Bronchial epithelial cell (primary cell): ENCODE measurements at regions not wholly inside any gene's neighbourhood (a gene's known extent, or its start where the extent isn't known, plus 50 kb on each side); places are given as distances from the start of the nearest gene placed in this dataset.

Source experiments
- DNase-seq: peaks from one replicate; pipeline ENCODE4 v3.0.0-alpha.2; 2010; ENCODE audit warnings: low read depth
- FAIRE-seq: peaks from 2 replicates; lab custom pipeline; 2011; peaks lifted over from hg19 to GRCh38; lab: Jason Lieb, UNC
- H3K27me3 ChIP-seq: 2 replicates; pipeline ENCODE4 v1.5.1; 2011; ENCODE audit warnings: low read length; ENCODE audit not compliant: control insufficient read depth, insufficient read depth
- H3K36me3 ChIP-seq: 2 replicates; pipeline ENCODE4 v1.5.1; 2011; ENCODE audit warnings: low read length; ENCODE audit not compliant: control insufficient read depth, insufficient read depth
- H3K4me3 ChIP-seq: 2 replicates; pipeline ENCODE4 v1.5.1; 2011; ENCODE audit warnings: mild to moderate bottlenecking, low read depth, low read length, control low read depth
- CTCF ChIP-seq: IDR thresholded peaks from 2 replicates; pipeline ENCODE4 v1.5.1; 2011; ENCODE audit warnings: mild to moderate bottlenecking, moderate library complexity, low read length, control low read depth, inconsistent platforms; ENCODE audit not compliant: insufficient read depth, severe bottlenecking

GRCh38 chr11:44376423-44376822 is 66.5 kb upstream of the ALX4 start:
- H3K27me3 ChIP-seq = no peaks in the 10 kb centered on the region
- H3K36me3 ChIP-seq = no peaks in the 10 kb centered on the region
- no peak for TF ChIP-seq CTCF
- no peak for FAIRE-seq
- no peak for DNase-seq
- H3K4me3 ChIP-seq = no peak overlapping the region

GRCh38 chr11:44377121-44377520 is 67.2 kb upstream of the ALX4 start:
- DNase-seq = no peak
- FAIRE-seq = no peak

DNA sequence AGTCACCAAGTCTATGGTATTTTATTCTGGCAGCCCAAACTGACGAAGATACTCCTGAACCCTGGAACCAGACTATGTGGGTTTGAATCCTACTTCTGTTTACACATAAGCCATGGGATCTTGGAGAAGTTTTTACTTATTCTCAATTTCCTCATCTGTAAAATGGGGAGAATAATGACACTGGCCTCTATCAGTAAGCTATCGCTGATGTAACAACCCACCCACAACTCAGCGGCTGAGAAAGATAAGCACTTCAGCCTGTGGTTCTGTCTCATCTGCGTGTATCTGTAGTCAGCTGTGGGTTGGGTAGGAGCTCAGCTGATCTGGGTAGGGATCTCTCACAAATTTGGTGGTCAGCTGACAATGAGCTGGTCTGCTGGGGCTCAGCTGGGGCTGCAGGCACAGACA is 68.0 kb upstream of the ALX4 start:
- TF ChIP-seq CTCF = no peak
- H3K27me3 ChIP-seq = no peaks in the 10 kb centered on the region
- FAIRE-seq (peak; percentile 72), DNase-seq (no peak)
- no peak overlapping the region for H3K4me3 ChIP-seq
- no peaks in the 10 kb centered on the region for H3K36me3 ChIP-seq

More at GRCh38 chr11:44377121-44377520, 67.2 kb upstream of the ALX4 start:
- Histone ChIP-seq H3K27me3 (no peaks in the 10 kb centered on the region), H3K4me3 (no peak overlapping the region), H3K36me3 (no peaks in the 10 kb centered on the region)
- TF ChIP-seq CTCF = no peak

GRCh38 chr11:44379141-44380008 is 69.4 kb upstream of the ALX4 start:
- Histone ChIP-seq H3K4me3 (no peak overlapping the region), H3K36me3 (no peaks in the 10 kb centered on the region), H3K27me3 (no peaks in the 10 kb centered on the region)
- DNase-seq = no peak
- peak; percentile 70 for FAIRE-seq
- TF ChIP-seq CTCF = no peak

DNA sequence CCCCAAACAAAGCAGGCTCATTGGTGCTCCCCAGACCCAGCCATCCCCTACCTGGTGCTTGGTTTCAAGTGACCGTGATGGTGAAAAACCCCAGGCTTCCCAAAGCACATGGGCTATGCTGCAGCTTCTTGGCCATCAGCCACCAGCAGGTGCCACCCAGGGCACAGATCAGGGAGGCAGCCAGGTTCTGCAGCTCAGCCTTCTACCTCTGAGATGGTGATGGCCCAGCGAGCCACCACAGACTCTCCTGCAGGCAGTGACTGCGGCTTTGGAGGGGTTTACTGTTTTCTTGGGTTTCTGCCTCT is 70.0 kb upstream of the ALX4 start:
- DNase-seq = no peak
- H3K4me3 ChIP-seq = no peak overlapping the region
- FAIRE-seq = no peak

More for the DNA sequence above, 70.0 kb upstream of the ALX4 start:
- no peak for TF ChIP-seq CTCF
- no peaks in the 10 kb centered on the region for H3K27me3 ChIP-seq
- no peaks in the 10 kb centered on the region for H3K36me3 ChIP-seq
